COR-L47 (cell line): ENCODE measurements at regions not wholly inside any gene's neighbourhood (a gene's known extent, or its start where the extent isn't known, plus 50 kb on each side); places are given as distances from the start of the nearest gene placed in this dataset.
"Not testable (repeated sequence)": the region's sequence is repeated elsewhere in the genome, so short reads cannot be mapped to it uniquely, and the experiment has no call there.

Experiments used
- DNase-seq: peaks from one replicate; lab custom pipeline; 2025; lab: John Stamatoyannopoulos, UW

GRCh38 chr3:86554383-86554782 is 436.6 kb downstream of the VGLL3 start:
- no peak for DNase-seq

DNA sequence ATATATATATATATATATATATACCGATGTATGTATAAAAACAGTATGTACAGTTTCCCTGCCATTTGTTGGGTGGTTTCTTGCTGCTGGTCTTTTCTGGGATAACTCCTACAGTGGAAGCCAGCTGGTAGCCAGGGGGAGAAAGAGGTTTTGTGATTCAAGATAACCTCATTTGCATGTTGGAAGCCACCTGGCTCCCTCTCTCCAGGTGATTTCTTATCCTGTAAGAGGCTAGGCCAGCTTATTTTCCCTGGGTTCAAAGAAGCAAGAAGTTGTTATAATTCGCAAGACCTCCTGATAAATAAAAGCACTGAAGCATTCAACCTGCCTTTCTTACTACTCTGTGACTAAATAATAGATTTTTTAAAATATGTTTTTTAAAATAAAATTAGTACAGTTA is 443.3 kb downstream of the VGLL3 start:
- DNase-seq, result no peak

DNA sequence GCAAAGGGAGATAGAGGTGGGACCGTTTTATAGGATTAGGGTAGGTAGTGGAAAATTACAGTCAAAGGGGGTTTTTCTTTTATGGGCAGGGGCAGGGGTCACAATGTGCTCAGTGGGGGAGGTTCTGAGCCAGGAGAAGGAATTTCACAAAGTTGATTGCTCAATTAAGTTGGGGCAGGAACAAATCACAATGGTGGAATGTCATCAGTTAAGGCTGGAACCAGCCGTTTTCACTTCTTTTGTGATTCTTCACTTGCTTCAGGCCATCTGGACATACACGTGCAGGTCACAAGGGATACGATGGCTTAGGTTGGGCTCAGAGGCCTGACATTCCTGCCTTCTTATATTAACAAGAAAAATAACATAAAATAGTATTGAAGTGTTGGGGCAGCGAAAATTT is 453.8 kb downstream of the VGLL3 start:
- no peak for DNase-seq

DNA sequence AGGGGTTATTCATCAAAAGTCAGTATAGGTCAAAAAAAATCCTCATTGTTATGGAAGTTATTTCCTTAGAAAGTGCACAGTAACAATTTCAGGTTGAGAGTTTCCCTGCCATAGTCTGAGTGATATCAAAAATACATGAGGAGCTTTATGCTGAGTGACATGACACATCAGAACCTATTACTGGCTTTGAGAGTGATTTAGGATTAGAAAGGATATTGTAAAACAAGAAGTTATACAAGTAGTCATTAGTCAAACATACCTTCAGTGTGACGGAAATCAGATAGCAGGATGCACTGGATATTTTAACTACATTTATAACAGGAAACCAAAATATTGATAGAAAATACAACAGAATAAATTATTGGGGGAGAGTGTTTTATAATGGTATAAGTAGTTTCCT is 471.1 kb downstream of the VGLL3 start:
- no peak for DNase-seq

GRCh38 chr3:86481636-86482035 is 509.3 kb downstream of the VGLL3 start:
- no peak for DNase-seq

GRCh38 chr3:86481031-86481430 is 509.9 kb downstream of the VGLL3 start:
- no peak for DNase-seq

DNA sequence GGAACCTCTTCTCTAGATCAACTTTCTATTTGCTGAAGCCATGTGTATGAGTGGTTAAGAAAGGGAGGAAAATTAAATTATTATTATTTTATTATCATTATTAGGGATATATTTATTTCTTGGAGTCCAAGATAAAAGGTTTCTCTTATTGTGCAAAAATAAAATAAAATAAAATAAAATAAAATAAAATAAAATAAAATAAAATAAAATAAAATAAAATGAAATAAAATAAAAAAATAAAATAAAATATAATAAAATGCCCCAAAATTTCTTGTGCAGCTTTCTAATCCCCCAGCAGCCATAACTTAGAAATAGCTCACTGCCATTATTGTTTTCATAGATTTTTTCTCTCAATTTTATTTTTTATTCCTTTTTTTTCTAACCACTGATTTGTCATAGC is 526.8 kb downstream of the VGLL3 start:
- no peak for DNase-seq

GRCh38 chr3:86451749-86452148 is 539.2 kb downstream of the VGLL3 start:
- DNase-seq, result no peak

- no peak for DNase-seq
Measured at GRCh38 chr3:86438544-86438943, 552.4 kb downstream of the VGLL3 start.

DNA sequence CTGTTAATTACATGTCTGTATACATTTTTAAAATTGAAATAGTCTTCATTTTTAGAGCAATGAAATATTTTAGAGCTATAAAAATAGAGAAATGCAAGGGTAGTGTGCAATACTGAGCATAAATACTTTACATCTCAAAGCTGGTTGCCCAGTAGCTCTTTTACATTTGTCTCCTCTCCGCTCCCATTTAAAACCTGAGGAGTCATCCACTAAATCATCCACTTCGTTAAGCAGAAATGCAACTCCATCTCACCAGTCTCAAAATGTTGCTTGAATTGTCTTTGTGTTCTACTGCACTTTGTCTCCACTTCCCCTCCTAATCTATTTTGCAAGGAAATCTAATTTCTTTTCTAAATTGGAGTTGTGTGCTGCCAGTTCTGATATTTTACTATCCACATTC is 563.6 kb downstream of the VGLL3 start:
- DNase-seq, result no peak

DNA sequence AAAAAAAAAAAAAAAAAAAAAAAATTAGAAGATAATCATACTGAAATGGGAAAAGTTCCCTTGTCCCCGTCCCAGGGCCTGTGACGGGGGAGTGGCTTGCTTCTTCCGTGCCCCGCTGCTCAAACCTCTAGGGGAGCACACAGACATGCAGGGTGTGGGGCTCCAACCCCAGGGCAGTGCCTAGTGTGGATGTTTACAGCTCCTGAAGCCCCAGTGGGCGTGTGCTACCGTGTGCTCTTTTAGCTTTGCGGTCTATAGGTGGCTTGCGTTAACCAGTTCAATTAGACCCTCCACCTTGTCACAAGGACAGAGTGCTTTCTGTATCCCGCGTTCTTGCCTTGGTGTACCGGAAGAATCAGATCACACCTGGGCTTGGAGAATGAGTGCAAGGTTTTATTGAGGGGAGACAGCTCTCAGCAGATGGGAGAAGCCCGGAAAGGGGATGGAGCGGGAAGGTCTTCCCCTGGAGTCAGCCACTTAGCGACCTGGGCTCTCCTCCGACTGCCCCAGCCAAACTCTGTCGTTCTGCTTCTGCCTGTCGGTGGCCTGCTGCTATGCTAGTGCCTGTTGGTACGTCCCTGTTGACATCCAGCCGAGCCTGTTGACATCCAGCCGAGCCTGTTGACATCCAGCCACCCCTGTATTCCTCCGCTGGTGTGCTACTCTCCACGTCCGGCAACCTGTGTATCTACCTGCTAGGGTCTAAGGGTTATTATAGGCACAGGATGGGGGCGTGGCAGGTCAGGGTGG is 569.8 kb downstream of the VGLL3 start:
- no peak for DNase-seq

DNA sequence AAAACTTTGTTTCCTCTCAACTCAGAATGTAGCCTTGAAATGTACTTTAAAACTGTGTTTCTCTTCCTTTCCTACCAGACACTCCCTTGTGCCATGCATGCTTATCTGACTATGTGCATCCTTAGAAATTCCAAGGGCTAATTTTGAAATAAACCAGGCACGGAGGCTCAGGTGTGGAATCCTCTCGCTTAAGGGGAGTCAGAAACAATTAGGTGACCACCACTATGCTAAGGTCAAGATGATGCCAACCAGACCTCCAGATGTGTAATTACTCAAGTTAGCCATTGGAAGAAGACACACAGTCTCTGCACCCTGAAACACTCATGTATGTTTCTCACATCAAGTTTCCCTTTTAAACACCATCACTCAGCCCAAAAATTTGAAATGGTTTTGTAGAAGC is 572.1 kb downstream of the VGLL3 start:
- DNase-seq, result no peak

- DNase-seq, result no peak
Measured at GRCh38 chr3:86416334-86416733, 574.6 kb downstream of the VGLL3 start.

- DNase-seq, result no peak
Measured at GRCh38 chr3:86413645-86414044, 577.3 kb downstream of the VGLL3 start.

DNA sequence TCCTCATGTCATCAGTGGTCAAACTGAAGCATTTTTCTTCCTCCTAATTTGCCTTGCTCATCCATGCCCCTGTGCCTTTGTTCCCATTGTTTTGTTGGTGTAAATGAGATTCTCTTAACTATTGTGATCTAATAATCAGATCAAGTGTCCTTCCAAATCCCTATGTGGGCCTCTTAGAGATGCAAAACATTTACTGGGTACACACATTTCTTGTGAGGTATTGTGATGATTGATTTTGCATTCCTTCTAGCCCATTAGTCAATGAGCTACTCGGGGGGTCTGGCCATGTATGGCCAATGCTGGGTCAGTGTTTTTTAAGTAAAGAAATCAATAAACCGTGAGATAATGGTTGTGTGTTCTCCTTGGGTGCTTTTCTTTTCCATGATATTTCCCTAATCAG is 580.4 kb downstream of the VGLL3 start:
- no peak for DNase-seq

DNA sequence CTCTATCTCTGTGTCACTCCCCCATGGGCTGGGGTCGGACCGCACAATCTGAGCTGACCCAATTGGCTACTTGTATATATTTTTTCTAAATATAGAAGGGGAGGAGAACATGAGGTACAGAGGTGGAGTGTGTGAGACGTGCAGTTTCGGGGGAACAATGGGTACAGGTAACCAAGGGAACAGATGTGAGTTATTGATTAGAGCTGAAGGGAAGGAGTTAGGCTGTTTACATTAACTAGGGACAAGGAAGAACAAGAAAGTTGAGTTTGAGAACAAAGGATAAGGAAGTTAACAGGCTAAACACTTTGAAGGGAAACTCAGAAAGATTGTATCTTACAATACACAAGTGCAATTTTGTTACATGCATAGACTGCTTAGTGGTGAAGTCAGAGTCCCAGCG is 601.2 kb downstream of the VGLL3 start:
- not testable (repeated sequence) for DNase-seq

GRCh38 chr3:86388820-86389219 is 602.1 kb downstream of the VGLL3 start:
- no peak for DNase-seq

DNA sequence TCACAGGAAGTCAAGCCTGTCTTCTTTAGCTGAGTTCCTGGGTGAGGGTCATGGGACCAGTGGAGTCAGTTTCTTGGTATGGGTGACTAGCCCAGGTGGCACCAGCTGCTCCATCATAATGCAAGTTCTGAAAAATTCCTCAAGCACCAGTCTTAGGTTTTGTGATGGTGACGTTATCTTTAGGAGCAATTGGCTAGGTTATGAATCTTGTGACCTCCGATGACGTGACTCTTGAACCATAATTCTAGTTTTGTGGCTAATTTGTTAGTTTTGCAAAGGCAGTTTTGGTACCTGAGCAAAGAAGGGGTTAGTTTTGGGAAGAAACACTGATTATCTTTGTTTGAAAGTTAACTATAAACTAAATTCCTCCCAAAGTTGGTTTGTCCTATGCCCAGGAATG is 608.4 kb downstream of the VGLL3 start:
- no peak for DNase-seq

DNA sequence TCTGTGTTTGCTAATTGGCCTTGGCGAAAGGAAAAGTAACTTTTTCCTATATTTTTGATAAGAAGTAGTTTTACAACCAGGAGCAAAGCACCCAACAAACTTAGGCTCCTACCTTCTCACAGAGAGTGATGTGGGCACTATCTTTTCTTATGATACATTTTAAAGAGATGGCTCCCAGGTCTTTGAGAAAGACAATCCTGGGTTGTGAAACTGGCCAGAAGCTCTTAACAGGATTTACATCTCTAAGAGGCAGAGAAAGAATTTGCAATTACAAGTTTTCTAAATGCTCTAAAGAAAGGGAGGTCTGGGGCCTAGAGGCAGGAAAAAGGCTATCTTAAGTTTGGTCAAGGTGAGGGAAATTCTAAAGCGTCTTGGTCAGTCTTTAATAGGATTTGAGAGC is 609.7 kb downstream of the VGLL3 start:
- no peak for DNase-seq

- DNase-seq, result no peak
Measured at GRCh38 chr3:86379280-86379679, 611.7 kb downstream of the VGLL3 start.

DNA sequence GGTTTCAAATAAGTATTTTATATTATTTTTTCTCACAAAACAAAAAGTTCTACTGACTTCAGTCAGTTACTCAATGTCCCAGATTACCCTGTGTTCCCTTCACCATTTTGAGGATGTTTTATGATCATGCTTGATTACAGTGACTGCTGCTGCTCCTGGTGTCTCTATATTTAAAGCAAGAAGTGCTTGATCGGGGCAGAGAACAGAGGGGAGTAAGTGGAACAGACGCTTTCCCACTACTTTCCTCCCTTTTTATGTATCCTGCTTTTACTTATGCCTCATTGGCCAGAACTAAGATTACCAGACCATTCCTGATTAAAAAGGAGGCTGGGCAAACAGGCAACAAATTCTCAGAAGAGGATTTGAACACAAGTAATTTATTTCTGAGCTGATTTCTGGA is 612.1 kb downstream of the VGLL3 start:
- DNase-seq, result no peak

GRCh38 chr3:86335566-86335965 is 655.4 kb downstream of the VGLL3 start:
- not testable (repeated sequence) for DNase-seq

- no peak for DNase-seq
Measured at GRCh38 chr3:86333636-86334035, 657.3 kb downstream of the VGLL3 start.

DNA sequence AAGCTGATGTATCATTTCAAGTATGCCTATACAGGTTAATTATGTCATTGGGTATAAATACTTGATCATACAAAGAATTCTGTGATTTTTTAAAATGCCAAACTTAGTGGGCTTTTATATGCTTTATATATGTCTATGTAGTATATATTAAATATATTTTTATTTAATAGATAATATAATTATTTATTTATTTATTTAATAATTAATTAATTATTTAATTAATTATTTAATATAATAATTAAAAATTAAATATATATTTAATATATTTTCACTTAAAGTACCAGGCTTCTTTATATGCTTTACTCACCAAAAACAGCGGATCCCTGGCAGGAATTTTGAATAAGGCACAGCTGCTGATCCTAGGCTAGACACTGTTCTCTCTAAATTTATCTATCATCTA is 687.0 kb downstream of the VGLL3 start:
- no peak for DNase-seq
